Stimulated activated CD4-positive, alpha-beta T cell treated with anti-CD3 and anti-CD28 coated beads, TNF-alpha, amount 100 ng/mL, for 24 hours (primary cell): ENCODE measurements at regions not wholly inside any gene's neighbourhood (a gene's known extent, or its start where the extent isn't known, plus 50 kb on each side); places are given as distances from the start of the nearest gene placed in this dataset.

Source experiments
- DNase-seq, 3 experiments: peaks; one replicate each; pipeline ENCODE4 v3.0.0-alpha.2; 2020; ENCODE audit warnings: low read depth in 3 of 3

DNA sequence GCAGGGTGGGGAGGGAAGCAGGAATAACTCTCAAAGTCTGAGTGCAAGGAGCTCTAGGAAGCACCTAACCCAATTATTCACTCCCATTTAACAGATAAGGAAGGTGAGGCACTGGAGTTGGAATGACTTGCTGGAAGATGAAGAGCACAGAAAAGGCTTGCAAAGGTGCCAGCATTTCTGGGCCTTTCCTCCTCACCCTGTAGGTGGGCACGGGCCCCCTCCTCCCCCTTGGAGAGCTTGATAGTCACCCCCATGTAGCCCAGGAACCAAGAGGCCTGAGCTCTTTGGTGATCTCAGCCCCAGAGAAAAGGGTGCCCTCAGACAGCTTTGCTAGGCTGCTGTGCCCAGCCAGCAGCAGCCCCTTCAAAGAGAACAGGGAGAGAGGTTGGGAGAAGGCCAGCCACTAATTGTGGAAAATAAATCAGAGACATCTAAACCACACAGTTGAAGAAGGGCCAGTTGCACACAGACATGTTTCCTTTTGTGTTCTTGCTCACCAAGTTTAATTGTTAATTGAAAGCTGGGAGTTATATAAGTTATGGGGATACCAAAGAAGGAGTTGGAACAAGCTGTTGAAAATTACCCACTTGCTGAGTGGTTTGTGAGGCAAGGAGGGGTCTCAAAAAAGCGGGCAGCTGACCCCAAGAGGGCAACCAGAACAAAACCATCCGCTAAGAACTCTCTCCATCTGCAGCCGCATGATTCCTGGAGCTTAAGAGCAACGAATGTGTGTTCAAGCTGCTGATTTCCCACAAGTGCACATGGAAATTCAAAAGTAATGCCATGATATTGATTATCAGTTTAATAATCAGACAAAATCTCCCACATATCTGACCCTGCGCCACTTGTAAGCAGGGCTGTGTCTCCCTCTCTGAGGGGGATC is 77.0 kb downstream of the MRPL14 start:
- DNase-seq = no peak

DNA sequence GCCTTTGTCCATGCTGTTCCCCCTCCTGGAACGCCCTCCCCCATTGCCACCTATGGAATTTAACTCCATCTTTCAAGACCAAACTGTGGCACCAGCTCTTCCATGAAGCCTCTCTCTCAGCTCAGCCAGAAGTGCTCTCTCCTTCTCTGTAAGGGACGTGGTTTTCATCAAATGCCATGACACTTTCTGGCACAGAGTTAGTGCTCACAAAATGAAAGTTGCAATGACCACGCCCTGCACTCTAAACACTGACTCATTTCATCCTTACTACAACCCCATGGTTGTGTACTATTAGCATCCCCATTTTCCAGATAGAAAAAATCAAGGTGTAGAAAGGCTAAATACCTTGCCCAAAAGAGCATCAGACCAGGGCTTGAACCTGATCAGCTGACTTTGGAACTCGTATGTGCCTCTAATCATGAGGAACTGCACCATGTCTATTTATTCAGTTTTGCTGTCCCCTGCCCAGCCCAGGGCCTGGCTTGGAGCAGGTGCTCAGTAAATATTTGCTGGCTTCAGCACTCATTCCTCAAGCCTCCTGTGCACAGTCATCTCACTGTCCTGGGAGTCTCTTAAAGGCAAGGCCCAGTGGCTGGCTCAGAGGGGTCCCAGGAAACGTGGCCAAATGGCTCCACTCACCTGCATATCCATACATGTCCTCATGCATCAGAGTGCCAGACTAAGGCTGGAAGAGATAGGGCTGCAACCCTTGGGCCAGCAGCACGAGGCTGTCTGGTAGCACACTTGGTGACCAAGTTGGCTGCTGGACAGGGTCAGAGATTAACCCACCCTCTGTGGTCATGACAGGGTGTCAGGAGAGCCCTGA is 77.9 kb downstream of the MRPL14 start:
- no peak for DNase-seq

DNA sequence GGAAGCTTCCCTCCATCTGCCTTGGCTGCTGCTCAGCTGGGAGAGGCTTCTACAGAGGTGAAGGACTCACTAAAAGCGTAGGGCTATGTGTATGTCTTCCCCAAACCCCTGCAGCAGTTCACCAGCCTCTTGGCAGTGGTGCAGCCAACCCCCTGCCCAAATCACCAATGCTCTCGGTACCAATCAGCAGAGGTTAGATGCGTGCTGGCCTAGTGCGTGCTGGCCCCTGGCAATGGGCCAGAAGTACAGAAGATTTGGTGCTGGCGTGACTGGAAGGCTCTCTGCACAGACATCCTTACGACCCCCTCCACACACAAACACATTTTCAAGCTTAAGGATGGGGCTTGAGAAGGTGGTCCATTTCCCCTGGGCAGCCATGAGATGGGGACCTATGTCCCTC is 79.0 kb downstream of the MRPL14 start:
- no peak for DNase-seq

DNA sequence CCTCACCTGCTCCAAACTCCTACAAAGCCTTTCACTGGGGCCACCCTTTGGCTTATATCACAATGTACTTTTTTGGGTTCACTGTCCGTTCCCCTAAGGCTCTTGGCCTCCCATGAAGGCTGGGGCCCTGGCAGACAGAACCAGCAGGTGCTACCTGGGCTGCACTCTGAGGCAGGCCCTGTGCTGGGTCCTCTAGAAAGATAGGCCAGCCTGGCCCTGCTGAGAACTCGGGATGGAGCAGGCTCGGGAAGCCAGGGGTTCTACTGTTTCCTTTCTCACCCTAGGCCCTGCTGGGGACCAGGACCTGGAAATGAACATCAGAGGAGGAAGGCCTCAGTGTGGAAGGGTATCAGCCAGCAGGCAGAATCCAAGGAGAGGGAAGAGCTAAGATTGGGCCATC is 79.5 kb downstream of the MRPL14 start:
- DNase-seq = no peak

DNA sequence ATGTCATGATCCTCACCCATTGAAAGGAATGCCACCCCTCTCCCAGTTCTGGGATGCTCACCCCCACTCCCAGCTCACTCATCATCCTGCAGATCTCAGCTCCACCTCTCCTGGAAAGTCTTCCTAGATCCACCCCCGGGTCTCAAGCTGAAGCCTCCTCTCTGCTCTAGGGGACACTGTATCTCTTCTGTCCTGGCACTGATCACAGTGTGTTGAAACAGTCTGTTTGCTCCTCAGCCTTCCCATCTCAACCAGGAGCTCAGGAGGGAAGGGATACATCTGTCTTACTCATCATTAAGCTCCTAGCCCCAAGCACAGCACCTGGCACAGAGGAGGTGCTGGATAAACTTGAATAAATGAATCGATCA is 80.1 kb downstream of the MRPL14 start:
- no peak for DNase-seq

DNA sequence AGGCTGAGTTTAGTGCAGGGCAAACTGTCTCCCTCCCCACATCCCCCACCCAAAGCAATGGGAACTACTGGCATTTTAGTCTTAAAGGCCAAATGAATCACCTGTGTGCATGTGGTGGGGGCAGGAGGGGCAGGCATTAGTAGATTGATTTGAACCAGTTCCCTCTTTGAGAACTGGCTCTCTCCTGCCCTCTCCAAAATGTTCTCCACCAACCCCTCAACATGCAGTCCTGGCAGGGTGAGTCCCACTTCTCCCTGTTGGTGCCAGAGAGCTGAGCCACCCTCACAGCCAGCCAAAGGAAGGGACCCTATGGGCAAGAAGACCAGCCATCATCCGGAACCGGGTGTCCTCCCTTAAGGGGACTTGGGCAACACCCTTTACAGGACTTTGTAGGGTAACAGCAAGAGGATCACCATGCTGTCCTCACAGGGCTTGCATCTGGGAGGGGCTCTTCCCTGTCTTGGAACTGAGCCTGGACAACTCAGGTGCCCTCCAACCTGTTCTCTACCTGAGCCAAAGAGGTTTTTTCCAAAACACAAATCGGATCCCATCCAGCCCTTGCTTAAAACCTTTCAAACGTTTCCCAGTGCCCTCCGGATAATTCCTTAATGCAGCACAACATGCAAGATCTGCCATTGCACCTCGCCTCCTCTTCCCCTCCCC is 80.6 kb downstream of the MRPL14 start:
- DNase-seq = no peak

DNA sequence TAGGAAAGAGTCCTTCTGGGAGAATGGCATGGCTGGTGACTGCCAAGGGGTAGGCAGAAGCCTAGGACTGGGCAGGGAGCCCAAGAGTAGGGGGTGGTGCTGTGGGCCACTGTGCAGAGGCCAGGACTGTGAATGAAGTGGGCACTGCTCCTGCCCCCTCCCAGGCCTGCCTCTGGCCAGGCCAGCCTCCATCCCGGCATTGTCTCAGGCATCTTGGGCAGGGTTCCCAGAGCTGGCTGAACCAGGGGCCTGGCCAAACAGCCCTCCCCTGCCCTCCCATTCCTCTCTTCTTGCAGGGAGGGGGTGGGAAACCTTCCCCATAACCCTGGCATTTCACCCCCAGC is 81.6 kb downstream of the MRPL14 start:
- no peak for DNase-seq

DNA sequence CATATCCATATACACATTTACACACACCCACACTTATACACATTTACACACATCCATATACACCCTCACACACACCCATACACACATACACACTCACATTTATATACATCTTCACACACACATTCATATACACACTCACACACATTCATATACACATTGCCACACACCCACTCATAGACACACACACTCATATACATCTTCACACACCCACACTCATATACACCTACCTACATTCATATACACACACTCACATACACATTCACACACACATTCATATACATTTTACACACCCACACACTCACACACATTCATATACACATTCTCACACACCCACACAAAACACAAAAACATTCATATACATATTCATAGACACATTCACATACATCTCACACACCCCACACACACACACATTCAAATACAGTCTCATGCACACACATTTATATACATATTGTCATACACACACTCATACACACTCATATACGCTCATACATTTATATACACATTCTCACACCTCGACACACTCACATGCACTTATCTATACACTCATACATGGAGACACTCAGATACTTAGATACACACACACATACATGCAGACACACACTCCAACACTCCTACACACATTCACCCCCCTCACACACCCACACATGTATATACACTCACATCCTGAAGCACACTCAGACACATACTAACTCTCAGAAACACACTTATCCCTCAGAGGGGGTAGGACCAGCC is 82.1 kb downstream of the MRPL14 start:
- DNase-seq = no peak

DNA sequence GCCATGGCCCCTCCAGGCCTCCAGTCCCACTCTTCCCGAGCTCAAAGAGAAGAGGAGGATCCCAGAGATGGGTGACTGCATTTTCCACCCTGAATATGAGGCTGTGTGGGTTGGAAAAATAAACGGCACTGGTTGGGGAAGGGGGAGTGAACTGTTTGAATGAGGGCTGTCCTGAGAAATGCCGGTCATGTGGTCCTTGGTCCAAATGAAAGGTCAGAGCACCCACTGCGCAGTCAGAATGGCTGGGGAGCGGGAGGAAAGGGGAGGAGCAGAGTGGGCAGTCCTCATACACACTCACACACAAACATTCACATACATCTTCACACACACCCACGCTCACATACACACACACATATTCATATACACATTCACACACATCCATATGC is 83.1 kb downstream of the MRPL14 start:
- no peak for DNase-seq

DNA sequence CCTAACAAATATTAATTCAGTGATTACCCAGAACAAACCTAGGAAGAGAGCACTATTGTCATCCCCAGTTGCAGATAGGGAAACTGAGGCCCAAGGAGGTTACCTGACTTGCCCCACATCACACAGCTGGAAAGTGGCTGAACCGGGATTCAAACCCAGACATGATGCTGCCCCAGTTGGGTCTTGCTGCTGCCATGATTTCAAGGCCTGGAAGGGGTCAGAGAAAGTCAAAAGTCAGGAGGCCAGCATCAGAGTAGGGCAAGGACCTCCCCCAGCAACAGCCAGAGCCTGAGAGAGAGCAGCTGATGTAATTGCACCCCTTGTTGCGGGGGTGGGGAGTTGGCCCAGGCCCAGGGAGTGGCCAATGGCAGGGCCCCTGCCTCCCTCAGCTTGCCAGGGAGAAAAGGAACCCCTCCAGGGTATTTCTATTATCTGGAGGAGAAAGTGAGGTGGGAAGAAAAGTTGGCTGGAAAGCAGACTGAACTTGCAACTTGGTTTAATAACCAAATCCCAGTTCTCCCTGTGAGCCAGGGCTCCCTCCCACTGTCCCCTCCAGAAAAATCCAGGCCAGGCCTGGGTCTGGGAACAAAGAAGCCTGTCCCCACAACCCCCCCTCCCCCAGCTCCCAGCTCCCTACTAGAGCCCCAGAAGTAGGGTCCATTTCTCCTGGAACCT is 83.6 kb downstream of the MRPL14 start:
- no peak for DNase-seq

DNA sequence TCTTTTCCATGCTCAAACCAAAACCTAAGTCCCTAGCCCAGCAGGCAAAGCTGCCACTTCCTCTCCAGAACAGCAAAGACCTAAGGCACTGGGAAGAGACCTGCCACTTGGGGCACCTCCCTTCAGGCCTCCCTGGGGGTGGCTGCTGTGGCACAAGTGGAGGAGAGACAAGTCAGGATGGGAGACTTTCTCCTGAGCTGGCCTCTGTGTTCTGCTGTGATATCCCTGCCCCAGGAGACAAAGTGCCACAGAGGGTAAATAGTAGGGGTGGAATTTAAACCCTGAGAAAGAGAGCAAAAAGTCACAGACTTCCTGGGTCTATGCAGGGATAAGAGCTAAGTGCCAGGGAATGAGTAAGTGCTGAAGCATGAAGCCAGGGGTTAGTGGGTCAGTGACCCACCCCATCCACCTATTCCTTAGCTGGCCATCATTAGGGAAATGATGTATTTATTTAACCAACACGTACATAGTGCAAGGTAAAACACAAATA is 84.2 kb downstream of the MRPL14 start:
- DNase-seq = no peak

DNA sequence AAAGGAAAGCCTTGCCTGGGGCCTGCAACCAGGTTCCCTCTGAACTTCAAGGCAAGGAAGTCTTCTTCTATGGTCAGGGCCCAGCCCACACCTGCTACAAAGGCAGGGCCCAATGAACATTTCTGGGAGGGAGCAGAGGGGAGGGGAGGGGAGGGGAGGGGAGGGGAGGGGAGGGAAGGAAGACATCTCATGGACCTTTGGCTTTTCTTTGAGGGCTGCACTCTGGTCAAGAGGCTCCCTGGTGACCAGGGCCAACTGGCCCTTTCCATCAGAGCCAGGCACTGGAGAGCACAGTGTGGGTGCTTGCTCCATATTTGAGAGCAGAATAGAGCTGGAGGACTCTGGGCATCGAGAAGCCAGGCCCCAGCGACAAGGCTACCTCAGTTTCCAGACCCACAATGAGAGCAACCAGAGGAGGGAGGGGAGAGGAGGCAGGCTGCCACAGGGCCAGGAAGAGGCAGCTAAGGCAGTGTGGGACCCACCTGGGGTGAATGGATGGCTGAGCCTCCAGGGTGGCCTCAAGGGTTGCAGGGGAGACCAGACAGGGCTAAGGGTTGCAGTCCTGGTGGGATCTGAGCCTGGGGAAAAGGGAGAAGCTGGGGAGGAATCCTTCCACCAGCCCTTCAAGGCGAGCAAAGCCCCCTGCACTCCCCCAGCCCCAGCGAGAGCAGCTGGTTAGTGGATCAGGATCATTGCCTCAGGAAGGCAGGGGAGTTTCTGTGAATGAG is 84.8 kb downstream of the MRPL14 start:
- DNase-seq = no peak

DNA sequence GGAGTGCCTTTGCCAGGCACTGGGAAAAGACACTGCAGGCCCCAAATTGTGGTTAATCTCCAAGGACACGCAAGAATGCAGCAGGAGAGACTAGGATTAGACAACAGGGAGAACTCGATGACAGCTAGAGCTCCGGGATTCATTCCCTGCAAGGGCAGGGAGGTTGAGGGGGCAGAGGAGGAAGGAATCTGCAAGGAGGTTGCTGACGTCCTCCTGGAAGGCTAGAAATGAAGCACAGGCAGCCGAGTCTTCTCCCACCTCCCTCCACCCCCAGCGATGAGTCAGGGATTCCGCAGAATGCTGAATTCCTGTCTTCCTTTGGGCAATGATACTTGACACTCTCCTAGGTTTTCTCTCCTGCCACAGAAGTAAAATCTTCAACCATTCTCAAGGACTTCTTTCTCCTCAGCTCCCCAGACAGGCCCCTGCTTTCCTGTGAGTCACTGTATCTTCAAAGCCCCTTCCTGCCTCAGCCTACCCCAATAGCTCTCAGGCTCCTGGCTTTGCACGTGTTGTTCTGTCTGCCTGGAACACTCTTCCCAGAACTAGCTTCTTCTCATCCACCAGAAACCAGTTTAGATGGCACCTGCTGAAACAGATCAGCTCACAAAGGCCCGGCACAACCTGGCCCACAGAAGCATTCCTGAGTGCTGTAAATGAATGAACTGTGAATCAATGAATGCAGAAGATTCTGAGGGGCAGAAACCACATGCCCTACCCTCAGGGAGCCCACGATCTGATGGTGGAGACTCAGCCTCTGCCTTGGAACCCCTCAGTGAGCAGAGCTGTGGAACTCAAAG is 85.6 kb downstream of the MRPL14 start:
- no peak for DNase-seq

DNA sequence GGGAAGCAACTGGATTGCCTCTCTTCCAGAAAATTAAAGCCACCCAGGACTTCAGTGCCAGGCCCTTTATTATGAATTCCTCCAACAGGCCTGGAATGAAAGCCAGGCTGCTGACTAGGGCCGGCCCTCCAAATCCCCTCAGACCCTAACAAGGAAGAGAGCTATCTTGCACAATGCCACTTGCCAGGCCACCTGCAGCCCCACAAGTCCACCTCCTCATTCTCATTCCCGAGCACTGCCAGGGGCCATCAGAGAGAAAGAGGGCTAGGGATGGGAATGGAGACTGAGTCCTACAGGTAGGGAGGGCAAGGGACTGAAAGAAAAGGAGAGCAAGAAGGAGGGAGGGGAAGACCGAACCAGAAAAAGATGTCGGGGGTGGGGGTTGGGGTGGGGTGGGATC is 86.5 kb downstream of the MRPL14 start:
- no peak for DNase-seq

DNA sequence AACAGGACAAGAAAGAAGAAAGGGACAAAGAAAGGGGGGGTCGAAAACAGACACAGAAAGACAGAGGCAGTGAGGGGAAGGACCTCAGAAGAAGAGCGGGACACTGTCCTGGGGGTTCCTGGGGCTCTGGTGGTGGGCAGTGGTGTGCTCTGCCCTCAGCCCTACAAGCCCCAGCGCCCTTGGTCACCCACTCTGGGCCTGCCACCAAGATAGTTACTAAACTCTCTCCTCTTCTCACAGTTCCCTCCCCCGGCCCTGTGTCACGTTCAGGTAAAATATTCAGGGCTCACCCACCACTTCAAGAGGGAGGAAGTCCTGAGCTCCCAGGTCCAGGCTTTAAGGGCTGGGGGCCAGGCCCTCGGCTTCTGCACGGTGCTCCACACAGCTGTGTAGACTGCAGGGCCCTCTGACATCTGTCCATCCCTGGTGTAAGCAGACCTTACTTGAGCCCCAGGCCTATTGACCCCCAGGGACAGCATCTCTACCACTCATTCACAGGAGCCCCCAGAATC is 87.4 kb downstream of the MRPL14 start:
- no peak for DNase-seq

DNA sequence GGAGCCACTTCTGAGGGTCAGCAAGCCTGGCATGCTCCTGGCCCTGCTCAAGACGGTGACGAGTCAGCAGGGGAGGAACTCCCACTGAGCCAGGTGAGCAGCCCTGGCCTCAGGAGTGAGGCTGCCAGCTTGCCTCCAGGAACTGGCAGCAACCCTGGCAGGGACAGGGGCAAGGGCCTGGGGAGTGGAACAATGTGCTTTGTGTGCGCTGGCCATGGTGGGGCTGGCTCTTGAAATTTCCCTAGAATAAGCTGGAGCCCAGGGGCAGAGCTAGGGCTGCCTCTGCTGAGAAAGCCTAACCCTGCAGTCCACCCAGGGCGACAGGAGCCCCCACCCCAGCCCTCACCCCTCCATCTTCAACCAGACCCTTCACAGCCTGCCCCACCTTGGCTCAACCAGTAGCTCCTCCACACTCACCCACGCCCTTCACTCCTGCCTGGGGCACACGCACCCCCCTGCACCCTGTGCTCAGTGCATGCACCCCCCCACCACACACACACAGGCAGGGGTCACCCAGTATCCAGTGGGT is 88.0 kb downstream of the MRPL14 start:
- no peak for DNase-seq

DNA sequence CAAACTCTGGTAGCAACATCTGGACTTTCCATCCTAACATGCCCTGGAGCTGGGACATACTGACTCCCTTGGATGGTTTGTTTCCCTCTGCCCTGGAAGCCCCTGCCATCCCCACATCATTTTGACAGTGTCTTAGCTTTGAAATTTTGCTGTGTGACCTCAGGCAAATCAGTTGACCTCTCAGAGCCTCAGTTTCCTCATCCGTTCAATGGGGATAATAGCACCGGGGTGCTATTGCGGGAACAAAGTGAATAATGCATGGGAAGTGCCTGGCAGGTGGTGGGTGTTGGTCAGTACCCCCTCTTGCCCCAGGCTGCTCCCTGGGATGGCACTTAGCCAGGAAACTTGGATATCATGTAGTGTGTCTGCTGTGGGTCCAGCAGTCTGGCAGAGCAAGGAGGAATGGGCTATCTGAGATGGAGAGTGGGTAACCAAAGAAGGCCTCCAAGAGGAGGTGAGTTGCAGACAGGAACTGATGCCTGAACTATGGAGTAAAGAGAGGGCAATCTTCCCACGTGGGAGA is 88.6 kb downstream of the MRPL14 start:
- no peak for DNase-seq

DNA sequence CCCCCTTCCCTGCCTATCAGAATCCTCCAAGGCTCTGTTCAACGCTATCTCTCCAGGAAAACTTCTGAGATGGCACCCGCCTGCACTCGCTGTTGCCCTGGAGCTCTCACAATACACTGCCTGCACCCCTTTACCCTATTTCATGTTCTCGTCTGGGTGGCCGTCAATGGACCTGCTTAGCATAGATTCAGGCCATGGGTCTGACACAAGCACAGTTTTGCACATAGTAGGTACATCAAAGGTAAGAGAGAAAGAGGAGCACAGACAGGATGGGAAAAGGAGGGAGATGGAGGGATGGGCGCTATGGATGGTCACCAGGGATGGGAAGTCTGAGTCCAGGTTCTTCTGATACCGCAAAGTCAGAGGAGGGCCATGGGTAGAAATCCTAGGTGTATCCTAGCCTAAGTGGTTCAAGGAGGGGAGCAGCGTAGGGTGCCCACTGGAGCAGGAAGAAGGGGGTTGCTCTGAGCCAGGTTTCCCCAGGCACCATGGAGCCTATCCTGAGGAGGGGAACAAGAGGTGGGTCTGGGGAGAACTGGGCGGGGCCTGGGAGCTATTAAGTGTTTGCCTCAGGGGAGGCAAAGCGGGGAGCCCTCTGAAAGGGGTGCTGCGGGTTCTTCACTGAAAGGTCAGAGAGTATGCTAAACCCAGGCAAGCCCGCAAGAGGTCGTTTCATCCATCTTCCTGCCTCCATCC is 89.3 kb downstream of the MRPL14 start:
- DNase-seq = no peak
